HCT116 (cell line): ENCODE measurements at regions not wholly inside any gene's neighbourhood (a gene's known extent, or its start where the extent isn't known, plus 50 kb on each side); places are given as distances from the start of the nearest gene placed in this dataset.
"Not testable (repeated sequence)": the region's sequence is repeated elsewhere in the genome, so short reads cannot be mapped to it uniquely, and the experiment has no call there.

Source experiments
- ATAC-seq: fragments of 200-7000 bp; cut with Tn5 transposase; 2 replicates; pipeline ENCODE4 v1.9.1; 2020; ENCODE audit warnings: mild to moderate bottlenecking, moderate library complexity
- BruUV-seq: library from RNA; stranded (reverse); fragments of 400-500 nt; replicated peaks from 2 replicates; lab custom pipeline; 2021; lab: Mats Ljungman, UMichigan
- CTCF ChIA-PET: fragments of 300-600 bp; sonication (Branson Sonifier 250); formaldehyde crosslinking; loops from one replicate; lab custom pipeline; 2021; ENCODE audit warnings: antibody characterized with exemption; lab: Charles Lee
- POLR2A ChIA-PET: fragments of 300-600, 350-600 bp; sonication (Branson Sonifier 250); formaldehyde crosslinking; loops from one replicate; lab custom pipeline; 2021; ENCODE audit warnings: antibody characterized with exemption; lab: Charles Lee
- RAD21 ChIA-PET, 2 experiments: fragments of 300-600 bp; sonication (Branson Sonifier 250); formaldehyde crosslinking; loops; one replicate each; lab custom pipeline; 2023; ENCODE audit warnings: low total read pairs in 2 of 2; ENCODE audit not compliant: uncharacterized antibody in 2 of 2, unreplicated experiment in 2 of 2, low non-redundant PET in 1 of 2; lab: Charles Lee
- DNase-seq: peaks from one replicate; pipeline ENCODE4 v3.0.0-alpha.2; 2010; ENCODE audit warnings: low read depth, low spot score
- H2AFZ ChIP-seq: fragments of 200-600 bp; shearing (Covaris generic), sonication (generic); 2 replicates; pipeline ENCODE4 v1.6.1; 2017; ENCODE audit warnings: low read depth, mixed run types, mixed read lengths, antibody characterized with exemption, low read length; ENCODE audit not compliant: poor library complexity, severe bottlenecking
- H3K27ac ChIP-seq: 2 replicates; pipeline ENCODE4 v1.5.1; 2012; ENCODE audit warnings: low read depth, low read length
- H3K27me3 ChIP-seq: fragments of 200-600 bp; sonication (generic); 2 replicates; pipeline ENCODE4 v1.6.1; 2016; ENCODE audit warnings: mixed run types, low read length, mixed read lengths; ENCODE audit not compliant: insufficient read depth
- H3K36me3 ChIP-seq, 2 experiments: fragments of 200-500 bp in 1 of 2; fragments of 200-600 bp in 1 of 2; sonication (Bioruptor generic) in 1 of 2; sonication (generic) in 1 of 2; 2 replicates each; pipeline versions ENCODE4 v1.5.1 to v1.6.1; 2014 to 2016; ENCODE audit warnings: low read length in 2 of 2, inconsistent platforms in 1 of 2, mixed read lengths in 1 of 2, mixed run types in 1 of 2; ENCODE audit not compliant: insufficient read depth in 2 of 2, control insufficient read depth in 1 of 2
- H3K4me1 ChIP-seq, 2 experiments: fragments of 200-600 bp in 1 of 2; sonication (generic) in 1 of 2; 2 replicates each; pipeline versions ENCODE4 v1.5.1 to v1.6.1; 2012 to 2017; ENCODE audit warnings: low read length in 2 of 2, inconsistent platforms in 1 of 2, mild to moderate bottlenecking in 1 of 2, mixed read lengths in 1 of 2, mixed run types in 1 of 2, moderate library complexity in 1 of 2; ENCODE audit not compliant: insufficient read depth in 2 of 2, control insufficient read depth in 1 of 2
- H3K4me2 ChIP-seq: fragments of 200-600 bp; sonication (generic); 2 replicates; pipeline ENCODE4 v1.6.1; 2017; ENCODE audit warnings: mixed run types, low read length, mixed read lengths
- H3K4me3 ChIP-seq, 2 experiments: fragments of 200-600 bp in 1 of 2; sonication (generic) in 1 of 2; replicated peaks in 1 of 2; 2 replicates each; pipeline ENCODE4 v1.5.1; 2011 to 2016; ENCODE audit warnings: low read length in 2 of 2, control low read depth in 1 of 2, low read depth in 1 of 2, mild to moderate bottlenecking in 1 of 2, mixed read lengths in 1 of 2, mixed run types in 1 of 2
- H3K79me2 ChIP-seq: fragments of 200-600 bp; sonication (generic); 2 replicates; pipeline ENCODE4 v1.6.1; 2017; ENCODE audit warnings: mild to moderate bottlenecking, mixed run types, low read length, moderate library complexity, mixed read lengths; ENCODE audit not compliant: insufficient read depth
- H3K9ac ChIP-seq: fragments of 200-600 bp; sonication (generic); 2 replicates; pipeline ENCODE4 v1.6.1; 2016; ENCODE audit warnings: low read length, mixed read lengths
- H3K9me2 ChIP-seq: fragments of 200-600 bp; sonication (generic), shearing (Covaris generic); 2 replicates; pipeline ENCODE4 v1.6.1; 2017; ENCODE audit warnings: mixed run types, mild to moderate bottlenecking, moderate library complexity; ENCODE audit not compliant: insufficient read depth
- H3K9me3 ChIP-seq, 2 experiments: fragments of 200-500 bp in 1 of 2; fragments of 200-600 bp in 1 of 2; sonication (Bioruptor generic) in 1 of 2; sonication (generic) in 1 of 2; 2 replicates each; pipeline ENCODE4 v1.6.1; 2014 to 2017; ENCODE audit warnings: low read length in 2 of 2, mixed read lengths in 2 of 2, inconsistent platforms in 1 of 2, low read depth in 1 of 2, mild to moderate bottlenecking in 1 of 2, mixed run types in 1 of 2, moderate library complexity in 1 of 2; ENCODE audit not compliant: control insufficient read depth in 1 of 2, insufficient read depth in 1 of 2
- H4K20me1 ChIP-seq: fragments of 200-600 bp; sonication (generic), shearing (Covaris generic); 2 replicates; pipeline ENCODE4 v1.6.1; 2017; ENCODE audit warnings: mixed run types, mild to moderate bottlenecking, moderate library complexity; ENCODE audit not compliant: insufficient read depth
- CBX3 ChIP-seq: IDR thresholded peaks from 2 replicates; pipeline ENCODE4 v1.6.1; 2012; ENCODE audit warnings: low read depth
- CEBPB ChIP-seq: IDR thresholded peaks from 2 replicates; pipeline ENCODE4 v1.6.1; 2012; ENCODE audit warnings: low read depth
- EGR1 ChIP-seq: IDR thresholded peaks from 2 replicates; pipeline ENCODE4 v1.6.1; 2012; ENCODE audit warnings: low read depth
- ELF1 ChIP-seq: IDR thresholded peaks from 2 replicates; pipeline ENCODE4 v1.6.1; 2012; ENCODE audit warnings: low read depth, borderline replicate concordance
- EZH2 ChIP-seq: fragments of 200-600 bp; sonication (generic); IDR thresholded peaks from 2 replicates; pipeline ENCODE4 v1.6.1; 2017; ENCODE audit warnings: antibody characterized with exemption, mixed run types
- JUND ChIP-seq: IDR thresholded peaks from 2 replicates; pipeline ENCODE4 v1.6.1; 2012
- POLR2A ChIP-seq: IDR thresholded peaks from 2 replicates; pipeline ENCODE4 v1.7.0; 2011; ENCODE audit warnings: borderline replicate concordance; ENCODE audit not compliant: insufficient read depth, insufficient read length; ENCODE audit errors: extremely low read depth
- POLR2AphosphoS5 ChIP-seq: IDR thresholded peaks from 2 replicates; pipeline ENCODE4 v1.6.1; 2011; ENCODE audit warnings: mild to moderate bottlenecking, low read depth, low read length, moderate library complexity
- SIN3A ChIP-seq: IDR thresholded peaks from 2 replicates; pipeline ENCODE4 v1.6.1; 2012; ENCODE audit warnings: low read depth
- SRF ChIP-seq: IDR thresholded peaks from 2 replicates; pipeline ENCODE4 v1.6.1; 2012; ENCODE audit warnings: low read depth
- TCF7L2 ChIP-seq: IDR thresholded peaks from 2 replicates; pipeline ENCODE4 v1.7.0; 2011; ENCODE audit warnings: borderline replicate concordance, inconsistent platforms; ENCODE audit not compliant: insufficient read depth, insufficient read length; ENCODE audit errors: extremely low read depth
- YY1 ChIP-seq: IDR thresholded peaks from 2 replicates; pipeline ENCODE4 v1.6.1; 2011; ENCODE audit warnings: low read length, low read depth, moderate library complexity, mild to moderate bottlenecking; ENCODE audit not compliant: insufficient replicate concordance; ENCODE audit errors: extremely low read depth
- ZFX ChIP-seq: fragments of 450-650 bp; IDR thresholded peaks from 2 replicates; pipeline ENCODE4 v1.6.1; 2017
- ZNF274 ChIP-seq: fragments of 200-500 bp; sonication (Bioruptor generic); IDR thresholded peaks from 2 replicates; pipeline ENCODE4 v1.6.1; 2014; ENCODE audit warnings: mild to moderate bottlenecking, low read depth, low read length, inconsistent platforms
- intact Hi-C: fragments of 100-400 bp; cut with micrococcal nuclease; formaldehyde crosslinking; loops from 2 replicates; pipeline ENCODE4 v1.10.0; 2022
- TF ChIP-seq, protein P1 (sequence below): IDR thresholded peaks from 2 replicates; pipeline ENCODE4 v1.6.1; 2012
- TF ChIP-seq, protein P2 (sequence below): IDR thresholded peaks from 2 replicates; pipeline ENCODE4 v1.6.1; 2012; ENCODE audit warnings: low read depth
- TF ChIP-seq, protein P3 (sequence below): IDR thresholded peaks from 2 replicates; pipeline ENCODE4 v1.6.1; 2012
- TF ChIP-seq, protein P4 (sequence below), 3 experiments: fragments of 200-600 bp in 1 of 3; sonication (generic) in 1 of 3; IDR thresholded peaks in 2 of 3; conservative IDR thresholded peaks in 1 of 3; 2 replicates each; pipeline ENCODE4 v1.5.1; 2012 to 2017; ENCODE audit warnings: low read depth in 2 of 3, low read length in 2 of 3, antibody characterized with exemption in 1 of 3, borderline replicate concordance in 1 of 3, control low read depth in 1 of 3, mild to moderate bottlenecking in 1 of 3, mixed read lengths in 1 of 3, mixed run types in 1 of 3, moderate library complexity in 1 of 3; ENCODE audit not compliant: insufficient read depth in 1 of 3

DNA sequence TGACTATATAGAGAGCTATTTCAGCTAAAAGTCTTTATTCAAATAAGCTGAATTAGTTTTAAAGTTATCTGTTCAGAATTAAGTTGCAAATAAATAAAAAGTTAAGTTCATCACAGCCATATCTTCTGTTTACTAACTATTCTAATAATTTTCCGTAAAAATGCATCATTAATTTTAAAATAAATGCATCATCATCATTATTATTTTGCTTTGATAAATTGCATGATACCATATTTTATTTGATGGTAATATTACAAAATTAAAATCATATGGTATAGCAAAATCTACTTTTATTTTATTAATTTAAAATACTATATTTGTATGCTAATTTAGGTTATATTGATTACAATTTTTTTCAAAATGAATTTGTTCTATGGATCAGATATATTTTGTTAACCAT lies 357.3 kb upstream of the NDST4 start:
- Histone ChIP-seq H3K4me2 (no peak overlapping the region), H3K4me1 (no peaks in the 10 kb centered on the region), H3K9me3 (no peaks in the 10 kb centered on the region), H3K27ac (no peak overlapping the region), H3K36me3 (no peaks in the 10 kb centered on the region), H3K4me3 (no peak overlapping the region), H4K20me1 (no peaks in the 10 kb centered on the region), H3K9me2 (no peaks in the 10 kb centered on the region), H3K27me3 (no peaks in the 10 kb centered on the region), H3K9ac (no peak overlapping the region), H2AFZ (no peak overlapping the region), H3K79me2 (no peaks in the 10 kb centered on the region)
- CTCF ChIA-PET: no interaction called here
- ATAC-seq: no peak
- DNase-seq: no peak
- RAD21 ChIA-PET: no interaction called here
- intact Hi-C loops: no loop called here
- BruUV-seq: no TSS peak
- TF ChIP-seq EGR1 (no peak), TCF7L2 (no peak), POLR2A (no peak), YY1 (no peak), CEBPB (no peak), SRF (no peak), JUND (no peak), ZNF274 (no peak), CBX3 (no peak), POLR2AphosphoS5 (no peak), ELF1 (no peak), ZFX (no peak), EZH2 (no peak), SIN3A (no peak)
- TF ChIP-seq, protein P1, sequence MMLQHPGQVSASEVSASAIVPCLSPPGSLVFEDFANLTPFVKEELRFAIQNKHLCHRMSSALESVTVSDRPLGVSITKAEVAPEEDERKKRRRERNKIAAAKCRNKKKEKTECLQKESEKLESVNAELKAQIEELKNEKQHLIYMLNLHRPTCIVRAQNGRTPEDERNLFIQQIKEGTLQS: no peak
- TF ChIP-seq, protein P2, sequence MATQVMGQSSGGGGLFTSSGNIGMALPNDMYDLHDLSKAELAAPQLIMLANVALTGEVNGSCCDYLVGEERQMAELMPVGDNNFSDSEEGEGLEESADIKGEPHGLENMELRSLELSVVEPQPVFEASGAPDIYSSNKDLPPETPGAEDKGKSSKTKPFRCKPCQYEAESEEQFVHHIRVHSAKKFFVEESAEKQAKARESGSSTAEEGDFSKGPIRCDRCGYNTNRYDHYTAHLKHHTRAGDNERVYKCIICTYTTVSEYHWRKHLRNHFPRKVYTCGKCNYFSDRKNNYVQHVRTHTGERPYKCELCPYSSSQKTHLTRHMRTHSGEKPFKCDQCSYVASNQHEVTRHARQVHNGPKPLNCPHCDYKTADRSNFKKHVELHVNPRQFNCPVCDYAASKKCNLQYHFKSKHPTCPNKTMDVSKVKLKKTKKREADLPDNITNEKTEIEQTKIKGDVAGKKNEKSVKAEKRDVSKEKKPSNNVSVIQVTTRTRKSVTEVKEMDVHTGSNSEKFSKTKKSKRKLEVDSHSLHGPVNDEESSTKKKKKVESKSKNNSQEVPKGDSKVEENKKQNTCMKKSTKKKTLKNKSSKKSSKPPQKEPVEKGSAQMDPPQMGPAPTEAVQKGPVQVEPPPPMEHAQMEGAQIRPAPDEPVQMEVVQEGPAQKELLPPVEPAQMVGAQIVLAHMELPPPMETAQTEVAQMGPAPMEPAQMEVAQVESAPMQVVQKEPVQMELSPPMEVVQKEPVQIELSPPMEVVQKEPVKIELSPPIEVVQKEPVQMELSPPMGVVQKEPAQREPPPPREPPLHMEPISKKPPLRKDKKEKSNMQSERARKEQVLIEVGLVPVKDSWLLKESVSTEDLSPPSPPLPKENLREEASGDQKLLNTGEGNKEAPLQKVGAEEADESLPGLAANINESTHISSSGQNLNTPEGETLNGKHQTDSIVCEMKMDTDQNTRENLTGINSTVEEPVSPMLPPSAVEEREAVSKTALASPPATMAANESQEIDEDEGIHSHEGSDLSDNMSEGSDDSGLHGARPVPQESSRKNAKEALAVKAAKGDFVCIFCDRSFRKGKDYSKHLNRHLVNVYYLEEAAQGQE: no peak
- TF ChIP-seq, protein P3, sequence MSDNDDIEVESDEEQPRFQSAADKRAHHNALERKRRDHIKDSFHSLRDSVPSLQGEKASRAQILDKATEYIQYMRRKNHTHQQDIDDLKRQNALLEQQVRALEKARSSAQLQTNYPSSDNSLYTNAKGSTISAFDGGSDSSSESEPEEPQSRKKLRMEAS: no peak
- TF ChIP-seq, protein P4, sequence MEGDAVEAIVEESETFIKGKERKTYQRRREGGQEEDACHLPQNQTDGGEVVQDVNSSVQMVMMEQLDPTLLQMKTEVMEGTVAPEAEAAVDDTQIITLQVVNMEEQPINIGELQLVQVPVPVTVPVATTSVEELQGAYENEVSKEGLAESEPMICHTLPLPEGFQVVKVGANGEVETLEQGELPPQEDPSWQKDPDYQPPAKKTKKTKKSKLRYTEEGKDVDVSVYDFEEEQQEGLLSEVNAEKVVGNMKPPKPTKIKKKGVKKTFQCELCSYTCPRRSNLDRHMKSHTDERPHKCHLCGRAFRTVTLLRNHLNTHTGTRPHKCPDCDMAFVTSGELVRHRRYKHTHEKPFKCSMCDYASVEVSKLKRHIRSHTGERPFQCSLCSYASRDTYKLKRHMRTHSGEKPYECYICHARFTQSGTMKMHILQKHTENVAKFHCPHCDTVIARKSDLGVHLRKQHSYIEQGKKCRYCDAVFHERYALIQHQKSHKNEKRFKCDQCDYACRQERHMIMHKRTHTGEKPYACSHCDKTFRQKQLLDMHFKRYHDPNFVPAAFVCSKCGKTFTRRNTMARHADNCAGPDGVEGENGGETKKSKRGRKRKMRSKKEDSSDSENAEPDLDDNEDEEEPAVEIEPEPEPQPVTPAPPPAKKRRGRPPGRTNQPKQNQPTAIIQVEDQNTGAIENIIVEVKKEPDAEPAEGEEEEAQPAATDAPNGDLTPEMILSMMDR (IDR thresholded peaks at IDR 0.05 in 2 of 3, conservative IDR thresholded peaks at IDR 0.05 in 1 of 3; ENCODE audit: borderline replicate concordance in 1 of 3, insufficient read depth in 1 of 3, low read depth in 2 of 3, low read length in 2 of 3): no peak
- POLR2A ChIA-PET: no interaction called here

DNA sequence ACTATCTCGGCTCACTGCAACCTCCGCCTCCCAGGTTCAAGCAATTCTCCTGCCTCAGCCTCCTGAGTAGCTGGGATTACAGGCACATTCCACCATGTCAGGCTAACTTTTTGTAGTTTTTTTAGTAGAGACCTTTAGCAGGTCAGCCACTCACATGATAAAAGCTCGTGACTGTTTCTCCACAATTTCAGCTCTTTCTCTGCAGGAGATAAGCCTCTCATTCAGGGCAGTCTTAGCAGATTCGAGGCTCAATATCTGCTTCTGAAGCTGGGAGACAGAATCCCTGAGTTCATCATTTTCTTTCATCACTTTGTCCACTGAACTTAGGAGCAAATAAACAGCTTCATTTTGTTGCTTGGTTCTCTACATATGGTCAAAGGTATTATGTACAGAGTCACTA lies 345.9 kb upstream of the NDST4 start:
- H3K27ac ChIP-seq, H3K36me3 ChIP-seq, H3K9me3 ChIP-seq, CTCF ChIA-PET, ATAC-seq, H2AFZ ChIP-seq, H4K20me1 ChIP-seq, H3K9me2 ChIP-seq, H3K4me2 ChIP-seq, intact Hi-C loops, H3K9ac ChIP-seq, H3K79me2 ChIP-seq, RAD21 ChIA-PET, H3K27me3 ChIP-seq, H3K4me1 ChIP-seq, DNase-seq, POLR2A ChIA-PET, H3K4me3 ChIP-seq, BruUV-seq: not testable (repeated sequence)
